K562 (cell line): ENCODE measurements at regions not wholly inside any gene's neighbourhood (a gene's known extent, or its start where the extent isn't known, plus 50 kb on each side); places are given as distances from the start of the nearest gene placed in this dataset.

Source experiments
- BDP1 ChIP-seq: IDR thresholded peaks from 3 replicates; pipeline ENCODE4 v1.6.1; 2011; ENCODE audit not compliant: insufficient read length, insufficient read depth
- BRCA1 ChIP-seq, 2 experiments: fragments of 450-650 bp in 1 of 2; sonication (generic) in 1 of 2; formaldehyde crosslinking in 1 of 2; IDR thresholded peaks; 2 replicates each; pipeline versions ENCODE4 v1.5.0 to v1.6.1; 2017 to 2020; ENCODE audit warnings: mild to moderate bottlenecking in 1 of 2, missing genetic modification reagents in 1 of 2
- FOXA1 ChIP-seq: fragments of 450-650 bp; IDR thresholded peaks from 2 replicates; pipeline ENCODE4 v1.6.1; 2016; ENCODE audit warnings: mild to moderate bottlenecking, borderline replicate concordance
- FOXP1 ChIP-seq: sonication (generic); formaldehyde crosslinking; IDR thresholded peaks from 2 replicates; pipeline ENCODE4 v1.8.0; 2022; ENCODE audit warnings: mild to moderate bottlenecking, missing genetic modification reagents
- NCOA2 ChIP-seq, 2 experiments: fragments of 450-650 bp; IDR thresholded peaks; 2 replicates each; pipeline ENCODE4 v1.6.1; 2018; ENCODE audit warnings: mild to moderate bottlenecking in 2 of 2, moderate library complexity in 1 of 2; ENCODE audit not compliant: partially characterized antibody in 2 of 2
- OTX1 ChIP-seq: fragments of 450-650 bp; formaldehyde crosslinking; IDR thresholded peaks from 2 replicates; pipeline ENCODE4 v1.4.0; 2022; ENCODE audit warnings: mild to moderate bottlenecking
- RREB1 ChIP-seq: fragments of 250-450 bp; sonication (Bioruptor Pico); IDR thresholded peaks from 2 replicates; pipeline ENCODE4 v1.4.0; 2020
- TAL1 ChIP-seq: fragments of 450-650 bp; IDR thresholded peaks from 2 replicates; pipeline ENCODE4 v1.6.1; 2016; ENCODE audit warnings: mild to moderate bottlenecking
- ZNF384 ChIP-seq: IDR thresholded peaks from 2 replicates; pipeline ENCODE4 v1.6.1; 2012; ENCODE audit warnings: low read depth, low read length, improper control_type of control experiment
- TF ChIP-seq, protein P1 (sequence below): fragments of 250-450 bp; sonication (Bioruptor Pico); IDR thresholded peaks from 2 replicates; pipeline ENCODE4 v1.6.1; 2021; ENCODE audit warnings: mild to moderate bottlenecking

GRCh38 chr9:118991366-118992285, 377.6 kb downstream of the BRINP1 start (continued):
- TF ChIP-seq RREB1 (CRISPR knock-in tag) (no peak), BRCA1 (IDR thresholded peaks at IDR 0.05) (no peak), BRCA1 (CRISPR knock-in tag; IDR thresholded peaks at IDR 0.05) (no peak), ZNF384 (no peak), OTX1 (no peak), FOXA1 (no peak), BDP1 (no peak), TAL1 (no peak), NCOA2 (IDR thresholded peaks at IDR 0.05; ENCODE audit: partially characterized antibody in 2 of 2) (no peak), FOXP1 (no peak)
- TF ChIP-seq, protein P1, sequence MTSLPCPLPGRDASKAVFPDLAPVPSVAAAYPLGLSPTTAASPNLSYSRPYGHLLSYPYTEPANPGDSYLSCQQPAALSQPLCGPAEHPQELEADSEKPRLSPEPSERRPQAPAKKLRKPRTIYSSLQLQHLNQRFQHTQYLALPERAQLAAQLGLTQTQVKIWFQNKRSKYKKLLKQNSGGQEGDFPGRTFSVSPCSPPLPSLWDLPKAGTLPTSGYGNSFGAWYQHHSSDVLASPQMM (CRISPR knock-in tag), result no peak
